Upper lobe of left lung (tissue), 4 donors: ENCODE measurements at regions not wholly inside any gene's neighbourhood (a gene's known extent, or its start where the extent isn't known, plus 50 kb on each side); places are given as distances from the start of the nearest gene placed in this dataset.

Source experiments
- POLR2A ChIP-seq, 4 donors: fragments of 450-650 bp; IDR thresholded peaks; one replicate each; pipeline ENCODE4 v1.5.1; 2016 to 2017; ENCODE audit warnings: antibody characterized with exemption in 4 of 4, mild to moderate bottlenecking in 2 of 4
- TF ChIP-seq, protein P1 (sequence below), 6 experiments: fragments of 450-650 bp in 4 of 6; fragments of 200-600 bp in 2 of 6; sonication (generic) in 2 of 6; IDR thresholded peaks; one replicate each; pipeline ENCODE4 v1.5.1; 2016 to 2019; ENCODE audit warnings: antibody characterized with exemption in 6 of 6

- TF ChIP-seq, protein P1, sequence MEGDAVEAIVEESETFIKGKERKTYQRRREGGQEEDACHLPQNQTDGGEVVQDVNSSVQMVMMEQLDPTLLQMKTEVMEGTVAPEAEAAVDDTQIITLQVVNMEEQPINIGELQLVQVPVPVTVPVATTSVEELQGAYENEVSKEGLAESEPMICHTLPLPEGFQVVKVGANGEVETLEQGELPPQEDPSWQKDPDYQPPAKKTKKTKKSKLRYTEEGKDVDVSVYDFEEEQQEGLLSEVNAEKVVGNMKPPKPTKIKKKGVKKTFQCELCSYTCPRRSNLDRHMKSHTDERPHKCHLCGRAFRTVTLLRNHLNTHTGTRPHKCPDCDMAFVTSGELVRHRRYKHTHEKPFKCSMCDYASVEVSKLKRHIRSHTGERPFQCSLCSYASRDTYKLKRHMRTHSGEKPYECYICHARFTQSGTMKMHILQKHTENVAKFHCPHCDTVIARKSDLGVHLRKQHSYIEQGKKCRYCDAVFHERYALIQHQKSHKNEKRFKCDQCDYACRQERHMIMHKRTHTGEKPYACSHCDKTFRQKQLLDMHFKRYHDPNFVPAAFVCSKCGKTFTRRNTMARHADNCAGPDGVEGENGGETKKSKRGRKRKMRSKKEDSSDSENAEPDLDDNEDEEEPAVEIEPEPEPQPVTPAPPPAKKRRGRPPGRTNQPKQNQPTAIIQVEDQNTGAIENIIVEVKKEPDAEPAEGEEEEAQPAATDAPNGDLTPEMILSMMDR (IDR thresholded peaks at IDR 0.05) = no peak
- no peak for TF ChIP-seq POLR2A (IDR thresholded peaks at IDR 0.05)
Observed at GRCh38 chr20:22796469-22797077, 212.2 kb upstream of the FOXA2 start.
